ENCODE measurements at regions not wholly inside any gene's neighbourhood (a gene's known extent, or its start where the extent isn't known, plus 50 kb on each side); places are given as distances from the start of the nearest gene placed in this dataset.

- DNase-seq: no peak
Observed at GRCh38 chr15:70469182-70469581, 294.2 kb downstream of the UACA start.

DNA sequence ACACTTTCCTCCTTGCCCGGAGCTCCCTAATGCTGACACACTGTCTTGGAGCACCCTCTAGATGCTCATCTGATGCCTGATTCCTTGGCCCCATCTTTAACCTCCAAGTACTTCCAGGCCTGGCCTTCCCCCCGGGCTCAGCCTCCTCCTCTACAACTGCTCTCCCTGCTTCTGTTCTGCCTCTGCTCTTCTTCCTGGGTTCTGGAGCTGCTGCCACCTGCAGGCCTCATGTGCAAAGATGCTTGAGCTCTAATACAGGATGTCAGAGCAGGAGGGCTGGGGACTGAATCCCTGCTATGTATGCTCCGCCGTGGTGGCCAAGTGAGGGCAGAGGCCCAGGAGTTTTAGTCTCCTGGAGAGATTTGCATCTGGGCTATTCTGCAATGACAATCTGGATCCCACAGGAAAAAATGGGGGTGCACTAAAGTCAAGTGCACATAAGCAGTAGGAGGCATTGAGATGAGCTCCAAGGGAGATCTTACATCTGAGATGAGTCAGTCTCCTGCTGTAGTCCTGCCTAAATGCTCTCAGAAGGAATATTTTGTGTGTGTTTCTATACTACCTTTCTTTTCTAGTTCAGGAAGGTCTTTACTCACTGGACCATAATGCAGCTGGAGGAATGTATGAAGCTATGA, 296.3 kb downstream of the UACA start:
- peak; percentile 30 to 84 (median 50) for DNase-seq

DNA sequence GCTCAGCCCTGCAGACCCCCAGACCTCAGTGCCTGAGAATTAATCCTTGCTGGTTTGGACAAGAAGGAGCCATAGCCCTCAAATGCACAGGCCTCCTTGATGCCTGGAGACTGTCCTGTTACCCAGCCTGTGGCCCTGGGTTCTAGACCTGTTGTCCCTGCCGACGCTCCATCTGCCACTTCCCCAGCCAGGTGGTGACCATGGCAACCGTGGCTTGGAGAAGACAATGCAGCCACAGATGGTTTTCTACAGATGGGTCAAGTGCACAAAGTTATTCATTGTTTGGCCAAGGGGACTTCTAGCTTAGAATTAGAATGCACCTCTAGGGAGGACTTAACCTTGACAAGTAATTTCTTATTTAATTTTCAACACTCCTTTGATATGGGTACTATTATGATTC, 297.1 kb downstream of the UACA start:
- peak in 2 of 3 experiments; percentile 18 to 46 for DNase-seq

GRCh38 chr15:70465812-70466211, 297.5 kb downstream of the UACA start:
- DNase-seq: no peak

DNA sequence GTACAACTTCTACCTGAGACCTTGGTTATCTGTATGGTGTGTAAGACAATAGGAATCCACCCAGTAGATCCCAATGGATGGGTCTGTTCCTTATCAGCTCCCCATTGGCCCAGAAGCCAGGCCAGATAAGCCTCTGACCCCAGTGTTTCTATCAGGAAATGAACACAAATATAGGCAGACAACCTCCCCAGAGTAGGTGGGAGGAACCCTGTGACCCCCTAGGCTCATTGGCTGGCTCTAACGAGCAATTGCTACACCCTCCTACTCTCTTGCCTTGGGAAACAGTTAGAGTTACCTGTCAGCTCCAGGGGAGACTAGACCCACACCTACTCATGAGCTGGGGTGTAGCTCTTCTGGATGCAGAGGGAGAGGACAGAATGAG, 299.9 kb downstream of the UACA start:
- no peak for DNase-seq

- no peak for DNase-seq
Observed at GRCh38 chr15:70461992-70462391, 301.4 kb downstream of the UACA start.

DNA sequence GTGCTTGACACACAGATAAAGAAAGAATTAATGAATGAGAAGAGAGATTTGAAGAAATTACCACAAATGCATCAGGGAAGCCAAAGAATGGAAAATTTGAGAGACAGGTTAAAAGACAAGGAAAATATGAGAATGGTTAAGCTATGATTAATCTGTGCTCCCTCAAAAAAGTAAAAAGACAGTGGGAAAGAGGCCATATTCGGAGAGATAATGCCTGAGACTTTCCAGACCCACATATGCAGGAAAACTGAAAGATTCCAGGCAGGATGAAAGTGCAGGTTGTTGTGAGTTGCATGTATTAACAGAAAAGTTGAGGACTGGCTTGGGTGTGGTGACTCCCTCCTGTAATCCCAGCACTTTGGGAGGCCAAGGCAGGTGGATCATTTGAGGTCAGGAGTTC, 302.3 kb downstream of the UACA start:
- no peak for DNase-seq

GRCh38 chr15:70459312-70459711, 304.0 kb downstream of the UACA start:
- no peak for DNase-seq

GRCh38 chr15:70453766-70454165, 309.6 kb downstream of the UACA start:
- no peak for DNase-seq

DNA sequence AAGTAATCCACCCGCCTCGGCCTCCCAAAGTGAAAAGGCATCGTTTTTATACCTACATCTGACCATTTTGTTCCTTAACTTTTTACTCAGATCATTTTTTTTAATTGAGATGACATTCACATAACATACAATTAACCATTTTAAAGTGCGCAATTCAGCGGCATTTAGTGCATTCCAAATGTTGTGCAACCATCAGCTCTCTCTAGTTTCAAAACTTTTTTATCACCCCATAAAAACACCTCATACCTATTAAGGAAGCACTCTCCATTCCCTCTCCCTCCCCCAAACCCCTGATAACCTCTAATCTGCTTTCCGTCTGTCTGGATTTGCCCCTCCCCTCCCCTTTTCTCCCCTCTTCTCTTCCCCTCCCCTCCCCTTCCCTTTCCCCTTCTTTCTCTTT, 310.1 kb downstream of the UACA start:
- no peak for DNase-seq

GRCh38 chr15:70451821-70452653, 311.3 kb downstream of the UACA start:
- DNase-seq: peak; percentile 26 to 73 (median 61)

GRCh38 chr15:70450142-70450443, 313.3 kb downstream of the UACA start:
- DNase-seq: no peak

GRCh38 chr15:70449311-70450141, 313.8 kb downstream of the UACA start:
- no peak for DNase-seq

- peak in 1 of 3 experiments; percentile 20 for DNase-seq
Observed at GRCh38 chr15:70447928-70448698, 315.2 kb downstream of the UACA start.

- no peak for DNase-seq
Observed at GRCh38 chr15:70447521-70447920, 315.8 kb downstream of the UACA start.

DNA sequence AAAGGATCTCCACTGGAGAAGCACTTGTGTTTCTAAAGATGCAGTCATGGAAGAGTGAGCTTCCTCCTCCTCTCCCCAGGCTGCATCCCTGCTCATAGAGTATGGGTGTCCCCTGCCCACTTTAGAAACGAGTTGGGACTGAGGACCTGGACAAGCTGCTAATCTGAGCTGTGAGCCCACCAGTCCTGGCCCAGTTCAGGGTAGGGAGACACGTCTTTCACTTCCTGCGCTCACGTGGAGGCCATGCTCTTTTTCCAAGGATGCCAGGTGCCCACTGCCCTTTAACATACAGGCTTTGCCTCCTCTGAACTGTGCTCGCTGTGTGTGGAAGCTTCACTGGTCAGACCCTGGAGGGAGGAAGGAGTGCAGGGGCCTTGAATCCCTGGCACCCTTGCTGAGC, 316.3 kb downstream of the UACA start:
- no peak for DNase-seq

DNA sequence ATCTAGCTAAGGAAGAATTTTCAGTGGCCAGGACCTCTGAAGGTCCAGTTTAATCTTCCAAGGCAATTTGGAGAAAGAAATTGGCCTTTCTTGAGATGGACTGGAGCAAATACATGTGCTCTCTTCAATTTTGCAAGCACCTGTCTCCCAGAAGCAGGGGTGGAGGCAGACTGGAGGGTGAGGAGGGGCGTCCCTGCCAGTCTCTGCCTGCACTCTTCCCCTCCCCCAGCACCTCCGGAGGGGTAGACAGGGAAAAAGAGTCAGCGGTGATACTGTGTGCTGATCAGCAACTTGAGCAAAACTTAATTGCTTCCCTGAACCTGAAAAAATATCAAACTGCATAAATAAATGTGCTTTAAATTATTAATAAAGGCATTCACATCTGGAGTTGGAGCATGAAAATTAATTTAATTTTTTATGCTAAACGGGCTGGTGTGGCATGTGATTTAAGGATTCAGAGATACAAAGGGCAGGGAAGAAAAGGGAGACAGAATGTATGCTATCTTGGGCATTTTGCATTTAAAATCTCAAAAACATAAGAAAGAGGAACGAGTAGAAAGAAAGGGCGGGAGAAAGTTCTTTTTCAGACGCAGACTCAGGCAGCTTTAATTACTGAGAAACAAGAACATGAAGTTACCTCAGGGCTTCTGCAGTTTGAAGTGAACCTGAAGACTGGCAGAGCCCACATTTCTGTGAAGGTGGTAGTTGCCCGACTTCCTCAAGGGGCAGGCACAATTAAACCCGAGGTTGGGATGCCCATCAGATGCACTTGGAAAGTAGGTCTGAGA, 319.7 kb downstream of the UACA start:
- no peak for DNase-seq

- DNase-seq: no peak
Observed at GRCh38 chr15:70442616-70443321, 320.6 kb downstream of the UACA start.

- no peak for DNase-seq
Observed at GRCh38 chr15:70442211-70442610, 321.1 kb downstream of the UACA start.

DNA sequence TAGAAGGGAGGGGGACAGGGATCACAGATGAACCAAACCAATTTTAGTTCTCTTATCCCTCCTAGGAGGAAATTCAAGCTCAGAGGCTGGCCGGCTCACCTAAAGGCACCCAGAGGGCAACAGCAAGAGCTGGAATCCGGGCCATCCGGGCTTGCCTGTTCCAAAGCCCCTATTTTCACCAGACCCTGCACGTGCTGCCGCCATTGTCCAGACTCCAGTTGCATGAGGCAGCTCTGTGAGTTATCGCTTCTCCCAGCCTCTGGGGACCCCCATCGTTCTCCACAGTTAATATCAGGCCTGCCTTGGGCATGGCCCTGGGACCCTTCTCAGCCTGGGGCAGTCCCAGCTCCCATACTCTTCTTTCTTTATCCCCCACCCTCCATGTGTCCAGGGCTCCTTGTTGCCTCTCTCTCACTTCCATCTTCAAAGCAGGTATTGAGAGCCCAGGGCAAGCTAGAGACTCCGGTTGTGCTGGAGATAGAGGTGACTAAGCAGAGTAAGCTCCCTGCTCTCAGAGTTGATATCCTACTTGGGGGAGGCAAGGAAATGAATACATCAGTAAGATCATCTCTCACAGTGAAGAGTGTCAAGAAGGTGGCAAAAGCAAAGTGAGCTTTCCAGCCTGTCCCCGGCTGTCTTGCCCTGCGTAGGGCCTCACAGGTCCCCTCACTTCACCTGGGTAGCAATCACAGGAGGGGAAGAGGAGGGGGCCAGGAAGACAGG, 322.8 kb downstream of the UACA start:
- DNase-seq: no peak

DNA sequence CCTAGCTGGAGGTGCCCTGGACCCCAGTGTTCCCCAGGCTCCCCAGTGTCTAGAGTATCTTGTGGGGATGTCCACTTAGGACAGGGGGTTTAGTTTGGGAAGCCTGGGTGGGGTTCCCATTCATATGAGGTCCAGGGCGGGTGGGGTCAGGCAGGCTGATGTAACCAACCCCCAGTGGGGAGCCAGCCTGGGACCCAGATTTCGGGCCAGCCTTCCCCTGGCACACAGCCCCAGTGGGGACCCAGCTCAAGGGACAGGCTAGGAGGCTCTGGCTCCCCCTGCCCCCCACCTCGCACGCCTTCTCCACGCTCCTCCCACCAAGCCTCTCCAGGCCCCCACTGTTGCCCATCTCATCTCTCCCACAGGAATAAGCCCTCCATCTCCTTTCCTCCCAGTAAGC, 323.5 kb downstream of the UACA start:
- no peak for DNase-seq
